SK-N-MC (cell line): ENCODE measurements at regions not wholly inside any gene's neighbourhood (a gene's known extent, or its start where the extent isn't known, plus 50 kb on each side); places are given as distances from the start of the nearest gene placed in this dataset.

Source experiments
- EZH2 ChIP-seq: fragments of 200-600 bp; sonication (generic); IDR thresholded peaks from one replicate; pipeline ENCODE4 v1.6.1; 2017; ENCODE audit warnings: antibody characterized with exemption
- POLR2AphosphoS5 ChIP-seq: IDR thresholded peaks from 2 replicates; pipeline ENCODE4 v1.6.1; 2012; ENCODE audit warnings: mild to moderate bottlenecking, low read depth, low read length, borderline replicate concordance

DNA sequence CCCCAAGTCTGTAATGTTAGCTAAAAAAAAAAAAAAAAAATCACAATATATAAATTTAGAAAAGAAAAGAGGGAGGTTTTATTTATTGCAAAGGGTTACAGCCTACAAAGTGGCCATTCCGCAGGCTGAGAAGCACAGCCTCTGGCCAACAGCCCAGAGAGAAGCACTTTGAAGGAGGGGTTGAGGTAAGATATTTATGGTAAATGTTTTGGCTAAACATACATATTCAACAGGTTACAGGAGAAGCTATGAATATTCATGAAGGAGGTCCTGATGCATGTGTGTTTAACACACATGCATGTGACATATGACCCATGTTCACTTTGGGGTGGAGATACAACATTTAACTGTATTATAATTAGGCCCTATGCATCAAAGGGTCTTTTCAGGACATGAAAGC is 158.5 kb downstream of the TMEM114 start:
- TF ChIP-seq EZH2: no peak
- no peak for TF ChIP-seq POLR2AphosphoS5
